ENCODE measurements at regions not wholly inside any gene's neighbourhood (a gene's known extent, or its start where the extent isn't known, plus 50 kb on each side); places are given as distances from the start of the nearest gene placed in this dataset.
"Not testable (repeated sequence)": the region's sequence is repeated elsewhere in the genome, so short reads cannot be mapped to it uniquely, and the experiment has no call there.

DNA sequence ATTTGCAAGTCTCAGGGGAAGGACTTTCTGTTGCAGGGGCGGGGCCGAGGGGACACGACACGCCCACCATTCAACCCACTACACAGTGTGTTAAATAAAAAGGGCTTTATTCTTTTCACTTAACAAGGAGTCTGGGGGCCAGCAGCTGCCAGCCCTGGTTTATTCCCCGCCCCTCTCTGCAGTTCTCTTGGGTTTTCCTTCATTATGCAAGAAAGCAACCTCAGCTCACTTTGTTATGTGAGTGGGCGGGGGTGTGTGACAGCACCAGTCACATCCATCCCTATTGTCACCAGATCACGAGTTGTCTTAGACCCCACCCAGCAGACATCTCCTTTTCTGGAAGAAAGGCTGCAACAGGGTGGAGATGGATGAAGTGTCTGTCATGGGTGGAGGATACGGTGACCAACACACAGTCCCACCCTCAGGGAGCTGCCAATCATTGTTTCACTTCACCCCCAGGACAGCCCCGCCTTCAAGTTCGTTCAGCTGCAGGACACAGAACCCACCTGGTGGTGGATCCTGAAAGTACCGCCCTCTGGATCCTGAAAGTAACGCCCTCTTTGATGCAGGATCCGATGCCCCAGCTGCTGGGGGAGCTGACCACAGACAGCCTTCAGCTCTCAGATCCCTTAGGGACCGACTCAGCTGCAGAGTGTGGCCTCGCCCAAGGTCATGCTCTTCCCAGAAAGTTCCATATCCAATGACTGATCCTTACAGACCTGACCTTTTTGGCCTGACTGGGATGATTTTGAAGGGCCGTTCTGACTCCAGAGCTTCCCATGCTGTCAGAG, 79.6 kb downstream of the SMIM20 start:
- Histone ChIP-seq H3K36me3 (ENCODE audit: low read depth) (no peaks in the 10 kb centered on the region), H3K79me2 (ENCODE audit: low read depth) (no peaks in the 10 kb centered on the region), H3K9me3 (ENCODE audit: insufficient read depth, low read depth) (no peaks in the 10 kb centered on the region), H3F3A (ENCODE audit: insufficient read depth, low read depth) (no peaks in the 10 kb centered on the region), H3K9me2 (ENCODE audit: insufficient read depth) (no peaks in the 10 kb centered on the region), H3K4me1 (replicated peaks; ENCODE audit: insufficient read depth) (no peaks in the 10 kb centered on the region), H3K4me2 (no peak overlapping the region), H3K27ac (no peak overlapping the region), H3K27me3 (ENCODE audit: insufficient read depth, low read depth) (no peaks in the 10 kb centered on the region), H4K20me1 (ENCODE audit: insufficient read depth) (no peaks in the 10 kb centered on the region), H2AFZ (no peak overlapping the region), H3K4me3 (no peak overlapping the region)
- intact Hi-C loops (cut with micrococcal nuclease; ENCODE audit: unreplicated experiment): no loop called here
- TF ChIP-seq, protein P1, sequence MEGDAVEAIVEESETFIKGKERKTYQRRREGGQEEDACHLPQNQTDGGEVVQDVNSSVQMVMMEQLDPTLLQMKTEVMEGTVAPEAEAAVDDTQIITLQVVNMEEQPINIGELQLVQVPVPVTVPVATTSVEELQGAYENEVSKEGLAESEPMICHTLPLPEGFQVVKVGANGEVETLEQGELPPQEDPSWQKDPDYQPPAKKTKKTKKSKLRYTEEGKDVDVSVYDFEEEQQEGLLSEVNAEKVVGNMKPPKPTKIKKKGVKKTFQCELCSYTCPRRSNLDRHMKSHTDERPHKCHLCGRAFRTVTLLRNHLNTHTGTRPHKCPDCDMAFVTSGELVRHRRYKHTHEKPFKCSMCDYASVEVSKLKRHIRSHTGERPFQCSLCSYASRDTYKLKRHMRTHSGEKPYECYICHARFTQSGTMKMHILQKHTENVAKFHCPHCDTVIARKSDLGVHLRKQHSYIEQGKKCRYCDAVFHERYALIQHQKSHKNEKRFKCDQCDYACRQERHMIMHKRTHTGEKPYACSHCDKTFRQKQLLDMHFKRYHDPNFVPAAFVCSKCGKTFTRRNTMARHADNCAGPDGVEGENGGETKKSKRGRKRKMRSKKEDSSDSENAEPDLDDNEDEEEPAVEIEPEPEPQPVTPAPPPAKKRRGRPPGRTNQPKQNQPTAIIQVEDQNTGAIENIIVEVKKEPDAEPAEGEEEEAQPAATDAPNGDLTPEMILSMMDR (conservative IDR thresholded peaks at IDR 0.05): peak; percentile 22; the same call in 1 of the 2 replicates
- no peak for TF ChIP-seq EZH2 (IDR thresholded peaks at IDR 0.05; ENCODE audit: low read depth)
- BruUV-seq (replicated peaks): no TSS peak
- no peak for DNase-seq
- POLR2A ChIA-PET (ENCODE audit: unreplicated experiment): interaction anchor here (0.5 kb wide), 1 partner anchor 198 kb away, joined by 12 read pairs; no protein-coding TSS in a partner anchor
- CTCF ChIA-PET: no interaction called here

DNA sequence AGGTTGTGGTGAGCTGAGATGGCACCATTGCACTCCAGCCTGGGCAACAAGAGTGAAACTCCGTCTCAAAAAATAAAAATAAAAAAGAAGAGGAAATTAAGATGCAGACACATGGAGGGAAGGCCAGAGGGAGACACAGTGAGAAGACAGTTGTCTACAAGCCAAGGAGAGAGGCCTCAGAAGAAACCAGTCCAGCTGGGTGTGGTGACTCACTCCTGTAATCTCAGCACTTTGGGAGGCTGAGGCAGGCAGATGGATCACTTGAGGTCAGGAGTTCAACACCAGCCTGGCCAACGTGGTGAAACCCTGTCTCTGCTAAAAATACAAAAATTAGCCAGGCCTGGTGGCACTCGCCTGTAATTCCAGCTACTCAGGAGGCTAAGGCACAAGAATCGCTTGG, 80.6 kb downstream of the SMIM20 start:
- H3K4me3 ChIP-seq; CTCF ChIA-PET; H2AFZ ChIP-seq; H3K27me3 ChIP-seq (ENCODE audit: insufficient read depth, low read depth); H3K9me2 ChIP-seq (ENCODE audit: insufficient read depth); BruUV-seq (replicated peaks); H3K79me2 ChIP-seq (ENCODE audit: low read depth); H4K20me1 ChIP-seq (ENCODE audit: insufficient read depth); H3K4me1 ChIP-seq (replicated peaks; ENCODE audit: insufficient read depth); intact Hi-C loops (cut with micrococcal nuclease; ENCODE audit: unreplicated experiment); H3K4me2 ChIP-seq; H3F3A ChIP-seq (ENCODE audit: insufficient read depth, low read depth); POLR2A ChIA-PET (ENCODE audit: unreplicated experiment); H3K27ac ChIP-seq; H3K9me3 ChIP-seq (ENCODE audit: insufficient read depth, low read depth); H3K36me3 ChIP-seq (ENCODE audit: low read depth): not testable (repeated sequence)
- DNase-seq: peak in 1 of 2 experiments; percentile 41

DNA sequence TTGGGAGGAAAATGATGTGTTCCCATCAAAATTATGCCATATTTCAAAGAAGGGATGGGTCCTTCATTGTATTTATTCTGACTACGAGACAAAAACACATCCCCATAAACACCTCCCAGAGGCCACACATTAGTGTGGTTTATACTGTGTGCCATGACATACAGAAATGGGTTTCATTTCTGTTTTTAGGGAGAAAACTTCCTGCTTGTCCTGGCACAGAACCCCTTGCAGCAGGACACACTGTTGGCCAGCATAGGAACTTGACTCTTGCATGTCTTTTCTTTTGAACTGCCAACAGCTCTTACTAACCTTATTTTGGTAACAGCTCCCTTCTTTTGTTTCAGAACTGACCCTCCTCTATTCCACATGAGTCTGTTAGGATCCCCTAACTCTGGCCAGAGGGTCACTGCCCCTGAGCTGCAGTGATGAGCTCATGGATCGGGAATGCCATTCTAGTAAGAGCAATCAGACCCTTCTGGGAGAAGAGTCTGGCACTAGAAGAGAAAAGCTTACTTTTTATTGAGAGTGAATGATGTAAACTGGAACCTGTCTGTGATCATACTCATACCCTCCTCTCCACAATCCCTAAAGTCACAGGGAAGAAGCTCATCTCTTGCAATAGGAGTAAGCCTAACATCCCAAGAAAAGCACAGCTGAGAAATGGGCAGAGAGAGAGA, 86.4 kb downstream of the SMIM20 start:
- TF ChIP-seq, protein P1 (conservative IDR thresholded peaks at IDR 0.05): no peak
- TF ChIP-seq EZH2 (IDR thresholded peaks at IDR 0.05; ENCODE audit: low read depth): no peak
- DNase-seq: no peak
- no peaks in the 10 kb centered on the region for H3K27me3 ChIP-seq (ENCODE audit: insufficient read depth, low read depth)
- no peaks in the 10 kb centered on the region for H4K20me1 ChIP-seq (ENCODE audit: insufficient read depth)
- H3K9me2 ChIP-seq (ENCODE audit: insufficient read depth): no peaks in the 10 kb centered on the region
- ChIA-PET POLR2A (ENCODE audit: unreplicated experiment) (interaction anchor here (0.7 to 0.8 kb wide), 2 partner anchors 9 to 485 kb away, joined by 3 to 9 read pairs; no protein-coding TSS in a partner anchor), CTCF (interaction anchor here (0.6 kb wide), 1 partner anchor 12 kb away, joined by 3 read pairs; no protein-coding TSS in a partner anchor)
- H3K4me3 ChIP-seq: no peak overlapping the region
- H3K4me2 ChIP-seq: no peak overlapping the region
- no TSS peak for BruUV-seq (replicated peaks)
- H3K79me2 ChIP-seq (ENCODE audit: low read depth): no peaks in the 10 kb centered on the region
- no peaks in the 10 kb centered on the region for H3K4me1 ChIP-seq (replicated peaks; ENCODE audit: insufficient read depth)
- H3K9me3 ChIP-seq (ENCODE audit: insufficient read depth, low read depth): no peaks in the 10 kb centered on the region
- H3K36me3 ChIP-seq (ENCODE audit: low read depth): no peaks in the 10 kb centered on the region
- intact Hi-C loops (cut with micrococcal nuclease; ENCODE audit: unreplicated experiment): no loop called here
- no peaks in the 10 kb centered on the region for H3F3A ChIP-seq (ENCODE audit: insufficient read depth, low read depth)
- no peak overlapping the region for H3K27ac ChIP-seq
- no peak overlapping the region for H2AFZ ChIP-seq

Measured in PC-9 (cell line).